ENCODE measurements at regions not wholly inside any gene's neighbourhood (a gene's known extent, or its start where the extent isn't known, plus 50 kb on each side); places are given as distances from the start of the nearest gene placed in this dataset.

DNA sequence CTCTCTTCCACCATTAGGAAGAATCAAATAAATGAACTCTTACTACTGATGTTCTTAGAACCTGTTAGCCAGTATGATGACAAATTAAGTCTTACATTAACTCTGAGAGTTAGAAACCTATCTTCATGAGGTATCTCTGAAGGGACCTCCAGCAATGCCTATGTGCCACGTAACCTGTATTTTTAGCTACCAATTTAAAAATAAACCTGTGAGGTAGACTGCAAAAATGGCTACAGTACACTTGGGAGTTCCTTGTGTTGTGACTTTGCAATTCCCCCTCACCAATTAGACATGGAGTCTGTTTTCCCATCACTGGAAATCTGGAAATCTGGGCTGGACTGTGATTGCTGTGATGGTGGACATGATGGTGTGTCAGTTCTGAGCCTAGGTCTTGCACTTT is 143.7 kb upstream of the MPHOSPH6 start:
- FAIRE-seq (no peak), DNase-seq (ENCODE audit: insufficient read length, low spot score) (no peak)
- no peak for TF ChIP-seq POLR2A (IDR thresholded peaks at IDR 0.05; ENCODE audit: low read depth, low read length)
- TF ChIP-seq POU2F2 (IDR thresholded peaks at IDR 0.05; ENCODE audit: low read depth, low read length), result no peak
- TF ChIP-seq TAF1 (IDR thresholded peaks at IDR 0.05; ENCODE audit: low read depth, low read length), result no peak
- TF ChIP-seq SPI1 (IDR thresholded peaks at IDR 0.05; ENCODE audit: low read depth, low read length), result no peak
- no peak for TF ChIP-seq POLR2AphosphoS5 (IDR thresholded peaks at IDR 0.05; ENCODE audit: low read depth, low read length)
- TF ChIP-seq PAX5 (IDR thresholded peaks at IDR 0.05; ENCODE audit: insufficient read depth, low read length, severe bottlenecking), result no peak

DNA sequence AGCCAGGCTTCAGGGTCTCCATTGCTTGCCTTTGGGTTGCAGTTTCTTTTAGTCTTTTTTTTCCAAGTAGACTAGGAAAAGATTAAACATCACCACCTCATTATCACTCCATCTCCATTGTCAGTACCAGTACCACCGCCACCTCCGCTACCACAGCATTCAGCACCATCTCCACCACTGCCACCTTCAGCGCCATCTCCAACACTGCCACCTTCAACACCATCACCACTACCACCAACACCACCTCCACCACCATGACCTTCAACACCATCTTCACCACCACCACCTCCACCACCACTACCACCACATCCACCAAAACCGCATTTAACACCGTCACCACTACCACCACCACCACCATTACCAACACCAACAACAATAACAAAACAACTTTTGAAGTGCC is 141.5 kb upstream of the MPHOSPH6 start:
- FAIRE-seq (no peak), DNase-seq (ENCODE audit: insufficient read length, low spot score) (no peak)
- no peak for TF ChIP-seq SPI1 (IDR thresholded peaks at IDR 0.05; ENCODE audit: low read depth, low read length)
- TF ChIP-seq TAF1 (IDR thresholded peaks at IDR 0.05; ENCODE audit: low read depth, low read length), result no peak
- TF ChIP-seq POLR2A (IDR thresholded peaks at IDR 0.05; ENCODE audit: low read depth, low read length), result no peak
- TF ChIP-seq PAX5 (IDR thresholded peaks at IDR 0.05; ENCODE audit: insufficient read depth, low read length, severe bottlenecking), result no peak
- TF ChIP-seq POLR2AphosphoS5 (IDR thresholded peaks at IDR 0.05; ENCODE audit: low read depth, low read length), result no peak
- TF ChIP-seq POU2F2 (IDR thresholded peaks at IDR 0.05; ENCODE audit: low read depth, low read length), result no peak

DNA sequence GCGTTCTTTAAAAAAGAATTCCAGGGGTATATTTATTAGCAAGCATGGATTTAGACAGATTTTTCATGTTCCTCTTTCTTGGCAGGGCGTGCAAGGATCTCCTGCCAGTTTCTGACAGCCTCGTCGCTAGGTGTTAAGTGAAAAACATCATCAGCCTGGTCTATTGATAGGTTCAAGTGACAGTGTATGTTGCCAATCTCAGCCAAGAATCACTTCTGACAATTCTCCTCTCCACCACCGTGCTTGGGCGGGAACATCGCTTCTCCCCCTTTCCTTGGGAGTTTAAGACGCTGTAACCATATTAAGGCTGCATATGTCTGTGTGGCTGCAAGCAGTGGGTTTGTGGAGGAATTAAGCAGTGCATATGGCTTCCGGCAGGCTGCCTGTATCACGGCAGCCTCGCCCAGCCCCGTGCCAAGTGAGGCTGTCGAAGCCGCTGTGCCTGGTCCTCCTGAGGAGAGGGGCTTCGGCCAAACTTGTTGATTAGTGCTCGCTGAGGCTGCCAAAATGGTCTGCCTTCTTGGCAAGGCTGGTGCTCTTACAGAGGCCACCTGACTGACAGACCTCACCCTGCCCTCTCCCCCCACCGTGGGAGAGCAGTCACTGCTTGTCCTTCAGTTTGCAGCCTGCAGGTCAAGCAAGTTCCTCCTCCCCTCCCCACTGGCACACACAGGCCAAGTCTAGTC is 132.2 kb upstream of the MPHOSPH6 start:
- no peak for DNase-seq (ENCODE audit: insufficient read length, low spot score)
- FAIRE-seq, result no peak
- no peak for TF ChIP-seq TAF1 (IDR thresholded peaks at IDR 0.05; ENCODE audit: low read depth, low read length)
- TF ChIP-seq POU2F2 (IDR thresholded peaks at IDR 0.05; ENCODE audit: low read depth, low read length), result no peak
- no peak for TF ChIP-seq POLR2A (IDR thresholded peaks at IDR 0.05; ENCODE audit: low read depth, low read length)
- TF ChIP-seq SPI1 (IDR thresholded peaks at IDR 0.05; ENCODE audit: low read depth, low read length), result no peak
- TF ChIP-seq PAX5 (IDR thresholded peaks at IDR 0.05; ENCODE audit: insufficient read depth, low read length, severe bottlenecking), result no peak
- no peak for TF ChIP-seq POLR2AphosphoS5 (IDR thresholded peaks at IDR 0.05; ENCODE audit: low read depth, low read length)

DNA sequence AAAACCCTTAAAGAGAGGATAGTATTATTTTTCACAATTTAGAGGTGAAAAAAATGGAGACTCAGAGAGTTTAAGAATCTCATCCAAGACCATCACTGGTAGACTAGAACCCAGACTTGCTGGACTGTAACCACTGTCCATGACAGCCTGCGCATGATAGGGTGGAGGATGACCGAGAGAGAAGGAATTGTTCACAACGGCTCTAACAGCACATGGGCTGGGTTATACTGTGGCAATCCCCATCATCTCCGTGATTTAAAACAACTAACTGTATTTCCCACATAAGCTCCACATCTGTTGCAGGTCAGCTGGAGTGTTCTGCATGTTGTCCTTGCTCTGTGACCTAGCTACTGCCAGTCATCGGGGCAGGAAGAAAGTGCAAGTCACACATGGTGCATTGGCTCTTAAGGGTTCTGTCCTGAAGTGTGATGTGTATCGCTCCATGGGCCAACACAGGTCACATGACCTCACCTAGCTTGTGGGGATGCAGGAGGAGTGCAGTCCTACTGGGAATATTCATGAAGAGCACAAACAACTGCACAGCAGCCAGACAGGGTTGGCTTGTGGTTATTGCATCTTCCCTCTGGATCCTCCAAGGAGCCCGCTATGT is 131.2 kb upstream of the MPHOSPH6 start:
- no peak for FAIRE-seq
- TF ChIP-seq POU2F2 (IDR thresholded peaks at IDR 0.05; ENCODE audit: low read depth, low read length) (no peak), POLR2AphosphoS5 (IDR thresholded peaks at IDR 0.05; ENCODE audit: low read depth, low read length) (no peak), TAF1 (IDR thresholded peaks at IDR 0.05; ENCODE audit: low read depth, low read length) (no peak), SPI1 (IDR thresholded peaks at IDR 0.05; ENCODE audit: low read depth, low read length) (no peak), PAX5 (IDR thresholded peaks at IDR 0.05; ENCODE audit: insufficient read depth, low read length, severe bottlenecking) (no peak), POLR2A (IDR thresholded peaks at IDR 0.05; ENCODE audit: low read depth, low read length) (no peak)
- DNase-seq (ENCODE audit: insufficient read length, low spot score), result no peak

DNA sequence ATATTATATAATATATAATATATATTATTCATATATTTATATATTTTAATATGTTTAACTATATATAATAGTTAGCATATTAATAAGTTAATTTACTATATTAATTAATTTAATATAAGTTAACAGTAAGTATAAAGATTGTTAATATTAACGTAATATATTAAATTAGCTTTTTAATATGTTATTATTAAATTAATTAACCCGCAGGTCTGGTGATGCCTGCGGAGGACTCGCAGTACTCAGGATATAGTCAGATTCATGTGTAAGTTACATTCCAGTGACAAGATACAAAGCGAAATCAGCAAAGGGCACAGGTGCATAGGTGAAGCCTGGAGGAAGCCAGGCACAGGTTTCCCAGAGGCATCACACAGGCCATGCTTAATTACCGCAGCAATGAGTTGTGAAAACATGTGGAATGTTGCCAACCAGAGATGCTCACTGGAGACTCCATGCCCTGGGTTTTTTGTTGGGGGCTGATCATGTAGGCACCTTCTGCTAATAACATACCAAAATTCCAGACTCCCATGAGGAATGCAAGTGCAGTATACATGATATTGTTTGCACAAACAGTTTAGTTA is 130.4 kb upstream of the MPHOSPH6 start:
- DNase-seq (ENCODE audit: insufficient read length, low spot score), result no peak

DNA sequence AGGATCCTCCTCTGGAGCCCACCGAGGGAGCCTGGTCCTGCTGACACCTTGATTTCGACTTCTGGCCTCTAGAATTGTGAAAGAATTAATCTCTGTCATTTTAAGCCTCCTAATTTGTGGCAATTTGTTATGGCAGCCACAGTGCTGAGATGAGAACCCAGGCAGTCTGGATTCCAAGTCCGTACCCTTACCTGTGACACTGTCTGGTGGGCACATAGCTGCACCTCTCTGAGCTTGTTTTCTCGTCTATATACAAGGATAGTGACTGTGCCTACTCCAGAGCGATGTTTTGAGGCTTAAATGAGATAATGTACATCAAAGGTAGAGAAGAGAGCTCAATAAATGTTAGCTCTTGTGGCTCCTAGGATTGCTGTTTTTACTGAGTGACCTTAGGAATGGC is 128.4 kb upstream of the MPHOSPH6 start:
- TF ChIP-seq POLR2A (IDR thresholded peaks at IDR 0.05; ENCODE audit: low read depth, low read length) (no peak), TAF1 (IDR thresholded peaks at IDR 0.05; ENCODE audit: low read depth, low read length) (no peak), POU2F2 (IDR thresholded peaks at IDR 0.05; ENCODE audit: low read depth, low read length) (no peak), SPI1 (IDR thresholded peaks at IDR 0.05; ENCODE audit: low read depth, low read length) (no peak), PAX5 (IDR thresholded peaks at IDR 0.05; ENCODE audit: insufficient read depth, low read length, severe bottlenecking) (no peak), POLR2AphosphoS5 (IDR thresholded peaks at IDR 0.05; ENCODE audit: low read depth, low read length) (no peak)
- no peak for FAIRE-seq
- DNase-seq (ENCODE audit: insufficient read length, low spot score), result no peak

More for the DNA sequence above, 130.4 kb upstream of the MPHOSPH6 start:
- FAIRE-seq, result no peak
- TF ChIP-seq PAX5 (IDR thresholded peaks at IDR 0.05; ENCODE audit: insufficient read depth, low read length, severe bottlenecking) (no peak), SPI1 (IDR thresholded peaks at IDR 0.05; ENCODE audit: low read depth, low read length) (no peak), POLR2A (IDR thresholded peaks at IDR 0.05; ENCODE audit: low read depth, low read length) (no peak), TAF1 (IDR thresholded peaks at IDR 0.05; ENCODE audit: low read depth, low read length) (no peak), POLR2AphosphoS5 (IDR thresholded peaks at IDR 0.05; ENCODE audit: low read depth, low read length) (no peak), POU2F2 (IDR thresholded peaks at IDR 0.05; ENCODE audit: low read depth, low read length) (no peak)

DNA sequence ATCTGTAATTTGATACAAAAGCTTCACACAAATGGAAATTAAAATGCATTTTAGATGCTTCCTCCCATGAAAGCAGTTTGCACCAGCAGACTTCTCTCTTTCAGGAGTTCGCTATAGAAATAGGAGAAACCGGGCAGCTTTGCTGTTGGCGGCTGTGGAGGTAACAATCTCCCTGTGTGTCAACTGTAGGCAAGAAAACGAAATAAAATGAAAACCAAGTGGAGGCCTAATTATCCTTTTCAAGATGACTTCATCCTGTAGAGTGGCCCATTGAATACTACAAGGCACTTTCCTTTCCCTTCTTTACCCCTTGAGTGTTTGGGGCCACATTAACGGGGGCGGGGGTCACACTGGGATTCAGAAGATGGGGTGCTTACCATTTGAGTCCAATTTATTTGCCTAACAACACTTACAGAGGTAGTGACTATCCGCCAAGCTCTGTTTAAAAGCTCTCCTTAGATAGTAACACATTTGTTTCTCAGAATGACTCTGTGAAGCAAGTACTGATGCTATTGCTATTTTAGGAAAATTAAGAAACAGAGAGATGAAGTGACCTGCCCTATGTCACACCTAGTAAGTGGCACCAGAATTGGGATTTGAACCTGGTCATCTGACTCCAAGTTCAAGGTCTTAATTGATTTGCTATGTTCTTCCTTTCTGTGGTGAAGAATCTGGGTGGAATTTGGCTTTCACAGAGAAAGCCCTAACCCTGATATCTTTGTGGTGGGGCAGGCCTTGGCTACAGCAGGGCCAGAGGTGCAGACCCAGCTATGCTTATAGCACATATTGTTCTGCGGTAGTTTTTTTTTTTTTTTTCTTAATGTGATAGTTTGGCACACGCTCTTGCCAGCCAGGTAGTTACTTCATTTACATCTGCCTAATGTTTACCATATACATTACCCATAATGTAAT is 125.5 kb upstream of the MPHOSPH6 start:
- no peak for DNase-seq (ENCODE audit: insufficient read length, low spot score)
- no peak for TF ChIP-seq SPI1 (IDR thresholded peaks at IDR 0.05; ENCODE audit: low read depth, low read length)
- no peak for TF ChIP-seq TAF1 (IDR thresholded peaks at IDR 0.05; ENCODE audit: low read depth, low read length)
- TF ChIP-seq POU2F2 (IDR thresholded peaks at IDR 0.05; ENCODE audit: low read depth, low read length), result no peak
- TF ChIP-seq POLR2A (IDR thresholded peaks at IDR 0.05; ENCODE audit: low read depth, low read length), result no peak
- no peak for TF ChIP-seq PAX5 (IDR thresholded peaks at IDR 0.05; ENCODE audit: insufficient read depth, low read length, severe bottlenecking)
- no peak for TF ChIP-seq POLR2AphosphoS5 (IDR thresholded peaks at IDR 0.05; ENCODE audit: low read depth, low read length)
- FAIRE-seq, result no peak

DNA sequence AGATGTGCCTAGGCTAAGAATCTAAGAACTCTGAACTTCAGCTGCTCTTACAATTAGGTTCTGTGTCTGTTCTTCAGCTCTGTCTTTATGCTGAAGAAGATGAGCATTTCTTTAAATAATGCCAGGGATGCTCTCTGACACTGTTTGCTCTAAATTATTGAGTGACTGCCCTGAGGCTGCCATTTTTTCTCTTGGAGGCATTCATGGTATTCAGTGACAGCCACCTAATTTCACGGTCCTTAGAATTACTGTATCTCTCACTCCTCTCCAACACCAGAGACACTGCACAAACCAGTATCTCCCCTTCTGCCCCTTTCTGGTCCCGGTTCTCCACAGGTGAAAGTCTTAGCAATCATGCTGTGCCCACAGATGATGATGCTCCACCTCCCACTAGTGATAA is 123.6 kb upstream of the MPHOSPH6 start:
- TF ChIP-seq SPI1 (IDR thresholded peaks at IDR 0.05; ENCODE audit: low read depth, low read length), result no peak
- FAIRE-seq, result no peak
- no peak for DNase-seq (ENCODE audit: insufficient read length, low spot score)

DNA sequence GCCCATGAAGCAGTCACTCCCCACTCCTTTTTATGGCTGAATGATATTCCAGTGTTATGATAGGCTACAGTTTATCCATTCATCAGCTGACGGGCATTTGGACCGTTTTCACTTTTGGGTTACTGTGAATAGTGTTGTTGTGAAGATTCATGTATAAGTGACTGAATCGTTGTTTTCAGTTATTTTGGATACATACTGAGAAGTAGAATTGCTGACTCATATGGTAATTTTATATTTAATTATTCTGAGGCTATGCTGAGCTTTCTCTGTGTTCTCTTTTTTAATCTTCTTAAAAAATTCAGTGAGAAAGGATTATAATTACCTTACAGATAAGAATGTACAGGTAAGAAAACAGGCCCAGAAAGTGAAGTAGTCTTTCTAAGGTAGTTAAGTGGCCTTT is 117.9 kb upstream of the MPHOSPH6 start:
- DNase-seq (ENCODE audit: insufficient read length, low spot score) (no peak), FAIRE-seq (no peak)
- TF ChIP-seq PAX5 (IDR thresholded peaks at IDR 0.05; ENCODE audit: insufficient read depth, low read length, severe bottlenecking) (no peak), POLR2A (IDR thresholded peaks at IDR 0.05; ENCODE audit: low read depth, low read length) (no peak), POU2F2 (IDR thresholded peaks at IDR 0.05; ENCODE audit: low read depth, low read length) (no peak), POLR2AphosphoS5 (IDR thresholded peaks at IDR 0.05; ENCODE audit: low read depth, low read length) (no peak), SPI1 (IDR thresholded peaks at IDR 0.05; ENCODE audit: low read depth, low read length) (no peak)
